ENCODE measurements at regions not wholly inside any gene's neighbourhood (a gene's known extent, or its start where the extent isn't known, plus 50 kb on each side); places are given as distances from the start of the nearest gene placed in this dataset.
"Not testable (repeated sequence)": the region's sequence is repeated elsewhere in the genome, so short reads cannot be mapped to it uniquely, and the experiment has no call there.

DNA sequence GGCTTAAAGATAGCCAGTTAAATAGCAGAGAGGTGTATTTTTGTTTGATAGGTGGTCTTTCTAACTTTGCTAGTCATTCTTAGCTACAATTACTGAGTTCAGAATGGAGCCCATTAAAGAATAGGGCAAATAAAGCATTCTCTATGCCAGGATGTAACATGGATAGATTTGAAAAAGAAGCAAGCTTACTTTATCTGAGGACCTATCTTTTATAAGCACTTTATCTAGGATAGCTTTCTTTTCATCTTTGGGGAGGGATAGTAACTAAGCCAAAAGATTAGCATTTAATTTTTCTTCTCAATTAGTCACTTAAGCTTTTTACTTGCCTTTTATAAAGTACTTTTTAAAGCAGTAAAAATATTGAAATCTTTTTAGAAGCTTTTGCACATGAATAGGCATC, 1148.0 kb upstream of the DIAPH2 start:
- Histone ChIP-seq H3K4me1 (no peaks in the 10 kb centered on the region), H3K9me3 (no peaks in the 10 kb centered on the region), H3K4me2 (no peak overlapping the region), H3K4me3 (no peak overlapping the region), H3K27ac (no peak overlapping the region)
- ATAC-seq: no peak
- POLR2A ChIA-PET: no interaction called here
- no peak for DNase-seq (ENCODE audit: low read depth in 1 of 2, low spot score in 1 of 2)
- FAIRE-seq: no peak
- TF ChIP-seq POLR2A (IDR thresholded peaks at IDR 0.05; ENCODE audit: low read length): no peak
- no peak for TF ChIP-seq FOSB (CRISPR knock-in tag; IDR thresholded peaks at IDR 0.05)
- no peak for TF ChIP-seq ZC3H11A (IDR thresholded peaks at IDR 0.05)
- TF ChIP-seq, protein P1, sequence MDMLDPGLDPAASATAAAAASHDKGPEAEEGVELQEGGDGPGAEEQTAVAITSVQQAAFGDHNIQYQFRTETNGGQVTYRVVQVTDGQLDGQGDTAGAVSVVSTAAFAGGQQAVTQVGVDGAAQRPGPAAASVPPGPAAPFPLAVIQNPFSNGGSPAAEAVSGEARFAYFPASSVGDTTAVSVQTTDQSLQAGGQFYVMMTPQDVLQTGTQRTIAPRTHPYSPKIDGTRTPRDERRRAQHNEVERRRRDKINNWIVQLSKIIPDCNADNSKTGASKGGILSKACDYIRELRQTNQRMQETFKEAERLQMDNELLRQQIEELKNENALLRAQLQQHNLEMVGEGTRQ (IDR thresholded peaks at IDR 0.05): no peak
- CTCF ChIA-PET: no interaction called here

DNA sequence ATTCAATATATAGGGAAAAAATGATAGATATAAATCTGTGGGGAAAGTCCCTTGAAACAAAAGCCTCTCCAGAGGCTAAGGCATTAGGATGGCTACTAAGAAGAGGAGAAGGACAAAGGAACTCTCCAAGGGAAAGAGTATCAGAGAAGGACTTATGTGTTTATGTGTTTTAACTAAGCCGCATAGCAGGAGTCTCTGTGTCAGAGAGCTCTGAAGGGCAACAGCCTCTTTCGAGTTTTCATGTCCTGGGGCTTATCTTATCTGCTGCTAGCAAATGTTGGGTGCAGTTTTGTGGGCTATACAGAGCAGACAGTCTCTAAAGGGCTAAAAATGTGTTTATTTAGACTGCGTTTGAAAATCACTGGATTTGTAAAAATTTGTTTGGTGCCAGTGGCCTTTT, 1145.6 kb upstream of the DIAPH2 start:
- H3K4me2 ChIP-seq: no peak overlapping the region
- no peaks in the 10 kb centered on the region for H3K4me1 ChIP-seq
- CTCF ChIA-PET: no interaction called here
- POLR2A ChIA-PET: no interaction called here
- FAIRE-seq (no peak), DNase-seq (ENCODE audit: low read depth in 1 of 2, low spot score in 1 of 2) (no peak), ATAC-seq (no peak)
- no peak overlapping the region for H3K4me3 ChIP-seq
- WGBS (ENCODE audit: missing lambda C conversion rate): 34% methylated on average over 3 of the region's 3 CpGs
- TF ChIP-seq, protein P2, sequence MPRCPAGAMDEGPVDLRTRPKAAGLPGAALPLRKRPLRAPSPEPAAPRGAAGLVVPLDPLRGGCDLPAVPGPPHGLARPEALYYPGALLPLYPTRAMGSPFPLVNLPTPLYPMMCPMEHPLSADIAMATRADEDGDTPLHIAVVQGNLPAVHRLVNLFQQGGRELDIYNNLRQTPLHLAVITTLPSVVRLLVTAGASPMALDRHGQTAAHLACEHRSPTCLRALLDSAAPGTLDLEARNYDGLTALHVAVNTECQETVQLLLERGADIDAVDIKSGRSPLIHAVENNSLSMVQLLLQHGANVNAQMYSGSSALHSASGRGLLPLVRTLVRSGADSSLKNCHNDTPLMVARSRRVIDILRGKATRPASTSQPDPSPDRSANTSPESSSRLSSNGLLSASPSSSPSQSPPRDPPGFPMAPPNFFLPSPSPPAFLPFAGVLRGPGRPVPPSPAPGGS (IDR thresholded peaks at IDR 0.05): no peak
- TF ChIP-seq ZC3H11A (IDR thresholded peaks at IDR 0.05): no peak
- no peak for TF ChIP-seq TFCP2L1 (CRISPR knock-in tag; IDR thresholded peaks at IDR 0.05)
- TF ChIP-seq HOXB13 (CRISPR knock-in tag; IDR thresholded peaks at IDR 0.05; ENCODE audit: low read depth): no peak
- TF ChIP-seq RCOR1 (IDR thresholded peaks at IDR 0.05; ENCODE audit: low read depth, low read length): no peak
- TF ChIP-seq NFE2L2 (conservative IDR thresholded peaks at IDR 0.05; ENCODE audit: low read length): no peak
- no peak for TF ChIP-seq POLR2AphosphoS2 (conservative IDR thresholded peaks at IDR 0.05; ENCODE audit: low read length)
- TF ChIP-seq, protein P3, sequence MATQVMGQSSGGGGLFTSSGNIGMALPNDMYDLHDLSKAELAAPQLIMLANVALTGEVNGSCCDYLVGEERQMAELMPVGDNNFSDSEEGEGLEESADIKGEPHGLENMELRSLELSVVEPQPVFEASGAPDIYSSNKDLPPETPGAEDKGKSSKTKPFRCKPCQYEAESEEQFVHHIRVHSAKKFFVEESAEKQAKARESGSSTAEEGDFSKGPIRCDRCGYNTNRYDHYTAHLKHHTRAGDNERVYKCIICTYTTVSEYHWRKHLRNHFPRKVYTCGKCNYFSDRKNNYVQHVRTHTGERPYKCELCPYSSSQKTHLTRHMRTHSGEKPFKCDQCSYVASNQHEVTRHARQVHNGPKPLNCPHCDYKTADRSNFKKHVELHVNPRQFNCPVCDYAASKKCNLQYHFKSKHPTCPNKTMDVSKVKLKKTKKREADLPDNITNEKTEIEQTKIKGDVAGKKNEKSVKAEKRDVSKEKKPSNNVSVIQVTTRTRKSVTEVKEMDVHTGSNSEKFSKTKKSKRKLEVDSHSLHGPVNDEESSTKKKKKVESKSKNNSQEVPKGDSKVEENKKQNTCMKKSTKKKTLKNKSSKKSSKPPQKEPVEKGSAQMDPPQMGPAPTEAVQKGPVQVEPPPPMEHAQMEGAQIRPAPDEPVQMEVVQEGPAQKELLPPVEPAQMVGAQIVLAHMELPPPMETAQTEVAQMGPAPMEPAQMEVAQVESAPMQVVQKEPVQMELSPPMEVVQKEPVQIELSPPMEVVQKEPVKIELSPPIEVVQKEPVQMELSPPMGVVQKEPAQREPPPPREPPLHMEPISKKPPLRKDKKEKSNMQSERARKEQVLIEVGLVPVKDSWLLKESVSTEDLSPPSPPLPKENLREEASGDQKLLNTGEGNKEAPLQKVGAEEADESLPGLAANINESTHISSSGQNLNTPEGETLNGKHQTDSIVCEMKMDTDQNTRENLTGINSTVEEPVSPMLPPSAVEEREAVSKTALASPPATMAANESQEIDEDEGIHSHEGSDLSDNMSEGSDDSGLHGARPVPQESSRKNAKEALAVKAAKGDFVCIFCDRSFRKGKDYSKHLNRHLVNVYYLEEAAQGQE (IDR thresholded peaks at IDR 0.05): no peak
- TF ChIP-seq, protein P4, sequence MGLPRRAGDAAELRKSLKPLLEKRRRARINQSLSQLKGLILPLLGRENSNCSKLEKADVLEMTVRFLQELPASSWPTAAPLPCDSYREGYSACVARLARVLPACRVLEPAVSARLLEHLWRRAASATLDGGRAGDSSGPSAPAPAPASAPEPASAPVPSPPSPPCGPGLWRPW (IDR thresholded peaks at IDR 0.05): no peak
- no peak for TF ChIP-seq ZSCAN20 (CRISPR knock-in tag; IDR thresholded peaks at IDR 0.05)
- no peak for TF ChIP-seq BHLHE40 (IDR thresholded peaks at IDR 0.05; ENCODE audit: low read depth, low read length)
- no peak overlapping the region for H3K27ac ChIP-seq
- no peaks in the 10 kb centered on the region for H3K9me3 ChIP-seq

DNA sequence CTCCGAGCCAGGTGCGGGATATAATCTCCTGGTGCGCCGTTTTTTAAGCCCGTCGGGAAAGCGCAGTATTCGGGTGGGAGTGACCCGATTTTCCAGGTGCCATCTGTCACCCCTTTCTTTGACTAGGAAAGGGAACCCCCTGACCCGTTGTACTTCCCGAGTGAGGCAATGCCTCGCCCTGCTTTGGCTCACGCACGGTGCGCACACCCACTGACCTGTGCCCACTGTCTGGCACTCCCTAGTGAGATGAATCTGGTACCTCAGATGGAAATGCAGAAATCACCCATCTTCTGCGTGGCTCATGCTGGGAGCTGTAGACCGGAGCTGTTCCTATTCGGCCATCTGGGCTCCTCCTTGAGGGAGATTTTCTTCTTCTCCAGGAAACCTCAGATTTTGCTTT, 1135.1 kb upstream of the DIAPH2 start:
- H3K4me3 ChIP-seq; DNase-seq (ENCODE audit: low read depth in 1 of 2, low spot score in 1 of 2); H3K4me2 ChIP-seq; H3K4me1 ChIP-seq; POLR2A ChIA-PET; H3K9me3 ChIP-seq; CTCF ChIA-PET; H3K27ac ChIP-seq; ATAC-seq; FAIRE-seq: not testable (repeated sequence)
- 12% methylated on average over 9 of the region's 18 CpGs for WGBS (ENCODE audit: missing lambda C conversion rate)

DNA sequence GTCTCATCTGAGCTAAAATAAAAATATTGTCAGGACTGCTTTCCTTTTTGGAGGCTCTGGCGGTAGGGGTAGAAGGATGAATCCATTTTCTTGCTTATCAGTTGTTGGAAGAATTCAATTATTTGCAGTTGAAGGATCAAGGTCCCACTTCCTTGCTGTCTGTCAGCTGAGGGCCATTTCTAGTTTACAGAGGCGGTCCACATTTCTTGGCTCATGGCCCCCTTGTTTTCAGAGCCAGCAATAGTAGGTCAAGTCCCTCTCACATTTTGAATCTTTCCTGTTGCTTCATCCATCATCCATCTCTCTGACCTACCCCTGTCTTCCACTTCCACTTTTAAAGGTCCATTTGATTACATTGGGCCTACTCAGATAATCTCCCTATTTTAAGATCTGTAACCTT, 1099.3 kb upstream of the DIAPH2 start:
- no peak overlapping the region for H3K4me2 ChIP-seq
- ChIA-PET CTCF (no interaction called here), POLR2A (no interaction called here)
- DNase-seq (ENCODE audit: low read depth in 1 of 2, low spot score in 1 of 2) (no peak), FAIRE-seq (no peak), ATAC-seq (no peak)
- H3K9me3 ChIP-seq: no peaks in the 10 kb centered on the region
- H3K4me1 ChIP-seq: no peaks in the 10 kb centered on the region
- H3K27ac ChIP-seq: no peak overlapping the region
- WGBS (ENCODE audit: missing lambda C conversion rate): 7% methylated on average over 2 of the region's 2 CpGs
- no peak overlapping the region for H3K4me3 ChIP-seq
- no peak for TF ChIP-seq GATA3 (IDR thresholded peaks at IDR 0.05; ENCODE audit: borderline replicate concordance)
- TF ChIP-seq, protein P3 (IDR thresholded peaks at IDR 0.05): no peak
- TF ChIP-seq MAFK (IDR thresholded peaks at IDR 0.05; ENCODE audit: partially characterized antibody): no peak
- no peak for TF ChIP-seq TFCP2L1 (CRISPR knock-in tag; IDR thresholded peaks at IDR 0.05)
- no peak for TF ChIP-seq CBX8 (IDR thresholded peaks at IDR 0.05)
- no peak for TF ChIP-seq CHD2 (IDR thresholded peaks at IDR 0.05; ENCODE audit: low read length, partially characterized antibody)
- no peak for TF ChIP-seq CBX2 (IDR thresholded peaks at IDR 0.05; ENCODE audit: borderline replicate concordance, low read depth)
- no peak for TF ChIP-seq RARB (CRISPR knock-in tag; IDR thresholded peaks at IDR 0.05)
- no peak for TF ChIP-seq ESRRA (IDR thresholded peaks at IDR 0.05; ENCODE audit: borderline replicate concordance, low read length)
